ENCODE measurements at regions not wholly inside any gene's neighbourhood (a gene's known extent, or its start where the extent isn't known, plus 50 kb on each side); places are given as distances from the start of the nearest gene placed in this dataset.

- Mint-ChIP-seq H3K4me3 (no peak overlapping the region), H3K9me3 (no peaks in the 10 kb centered on the region), H3K4me1 (ENCODE audit: low read depth) (no peaks in the 10 kb centered on the region), H3K36me3 (ENCODE audit: low read depth) (no peaks in the 10 kb centered on the region), H3K27ac (no peak overlapping the region), H3K27me3 (ENCODE audit: insufficient read depth) (peaks cover 50% of the 10 kb centered on the region)
- DNase-seq, result no peak
- TF ChIP-seq CTCF (IDR thresholded peaks at IDR 0.05), result no peak
Measured at GRCh38 chr12:111081600-111081999, 161.2 kb upstream of the MYL2 start.

GRCh38 chr12:111078731-111079130, 158.4 kb upstream of the MYL2 start:
- TF ChIP-seq CTCF (IDR thresholded peaks at IDR 0.05), result no peak
- H3K27ac Mint-ChIP-seq, result no peak overlapping the region
- no peak for DNase-seq

GRCh38 chr12:111076611-111077451, 156.5 kb upstream of the MYL2 start:
- Mint-ChIP-seq H3K36me3 (ENCODE audit: low read depth) (no peaks in the 10 kb centered on the region), H3K4me3 (no peak overlapping the region), H3K27ac (no peak overlapping the region), H3K4me1 (ENCODE audit: low read depth) (no peaks in the 10 kb centered on the region), H3K27me3 (ENCODE audit: insufficient read depth) (peaks cover 28% of the 10 kb centered on the region), H3K9me3 (no peaks in the 10 kb centered on the region)
- no peak for TF ChIP-seq CTCF (IDR thresholded peaks at IDR 0.05)
- no peak for DNase-seq

More at GRCh38 chr12:111078731-111079130, 158.4 kb upstream of the MYL2 start:
- H3K36me3 Mint-ChIP-seq (ENCODE audit: low read depth), result no peaks in the 10 kb centered on the region
- H3K4me3 Mint-ChIP-seq, result no peak overlapping the region
- H3K4me1 Mint-ChIP-seq (ENCODE audit: low read depth), result no peaks in the 10 kb centered on the region
- no peaks in the 10 kb centered on the region for H3K9me3 Mint-ChIP-seq
- peaks cover 36% of the 10 kb centered on the region for H3K27me3 Mint-ChIP-seq (ENCODE audit: insufficient read depth)

GRCh38 chr12:111076199-111076598, 155.8 kb upstream of the MYL2 start:
- H3K27ac Mint-ChIP-seq, result no peak overlapping the region
- no peaks in the 10 kb centered on the region for H3K9me3 Mint-ChIP-seq
- no peaks in the 10 kb centered on the region for H3K36me3 Mint-ChIP-seq (ENCODE audit: low read depth)
- H3K27me3 Mint-ChIP-seq (ENCODE audit: insufficient read depth), result peaks cover 23% of the 10 kb centered on the region
- TF ChIP-seq CTCF (IDR thresholded peaks at IDR 0.05), result no peak
- no peak overlapping the region for H3K4me3 Mint-ChIP-seq
- DNase-seq, result no peak
- no peaks in the 10 kb centered on the region for H3K4me1 Mint-ChIP-seq (ENCODE audit: low read depth)

GRCh38 chr12:111074965-111075364, 154.6 kb upstream of the MYL2 start:
- Mint-ChIP-seq H3K27me3 (ENCODE audit: insufficient read depth) (peaks cover 22% of the 10 kb centered on the region), H3K4me1 (ENCODE audit: low read depth) (no peaks in the 10 kb centered on the region), H3K36me3 (ENCODE audit: low read depth) (no peaks in the 10 kb centered on the region), H3K27ac (no peak overlapping the region), H3K9me3 (no peaks in the 10 kb centered on the region), H3K4me3 (no peak overlapping the region)
- no peak for TF ChIP-seq CTCF (IDR thresholded peaks at IDR 0.05)
- DNase-seq, result no peak
